GM18511 (cell line): ENCODE measurements at regions not wholly inside any gene's neighbourhood (a gene's known extent, or its start where the extent isn't known, plus 50 kb on each side); places are given as distances from the start of the nearest gene placed in this dataset.
"Not testable (repeated sequence)": the region's sequence is repeated elsewhere in the genome, so short reads cannot be mapped to it uniquely, and the experiment has no call there.

Source experiments
- ATAC-seq: cut with Tn5 transposase; IDR thresholded peaks from one replicate; pipeline ENCODE4 v1.9.1; 2021; ENCODE audit warnings: mild to moderate bottlenecking, moderate library complexity; ENCODE audit not compliant: unreplicated experiment

DNA sequence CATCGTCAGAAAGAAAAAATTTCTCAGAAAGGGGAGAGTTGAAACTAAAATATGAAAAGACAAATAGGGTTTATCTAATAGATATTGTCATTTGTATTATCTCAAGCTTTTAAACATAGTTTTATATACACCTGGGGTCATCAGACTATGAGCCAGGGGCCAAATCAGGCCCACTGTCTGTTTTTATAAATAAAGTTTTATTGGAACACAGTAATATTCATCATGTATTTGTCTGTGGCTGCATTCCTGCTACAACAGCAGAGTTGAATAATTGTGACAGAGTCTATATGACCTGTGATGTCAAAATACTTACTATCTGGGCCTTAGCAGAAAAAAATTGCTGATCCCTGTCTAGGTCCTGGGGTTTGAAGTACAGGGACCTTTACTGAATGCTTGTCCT, 120.5 kb upstream of the RUNX1 start:
- ATAC-seq, result no peak

DNA sequence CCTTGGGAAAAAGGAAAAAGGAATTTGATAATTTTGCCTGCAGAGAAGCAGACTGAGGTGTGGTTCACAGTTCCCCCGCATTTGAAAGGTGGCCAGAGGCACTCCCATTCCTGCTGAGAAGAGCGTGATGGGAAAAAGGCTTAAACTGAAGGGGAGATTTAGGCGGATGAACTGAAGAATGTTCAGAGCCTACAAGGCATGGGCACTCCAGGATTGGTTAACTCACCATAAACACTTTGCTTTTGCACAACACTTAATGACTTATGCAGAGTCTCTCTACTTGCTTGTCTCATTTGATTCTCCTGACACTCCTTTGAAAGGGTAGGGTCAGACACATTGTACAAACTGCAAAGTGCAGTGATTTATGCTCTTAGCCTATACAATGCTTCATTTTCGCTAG, 119.6 kb upstream of the RUNX1 start:
- ATAC-seq, result no peak

DNA sequence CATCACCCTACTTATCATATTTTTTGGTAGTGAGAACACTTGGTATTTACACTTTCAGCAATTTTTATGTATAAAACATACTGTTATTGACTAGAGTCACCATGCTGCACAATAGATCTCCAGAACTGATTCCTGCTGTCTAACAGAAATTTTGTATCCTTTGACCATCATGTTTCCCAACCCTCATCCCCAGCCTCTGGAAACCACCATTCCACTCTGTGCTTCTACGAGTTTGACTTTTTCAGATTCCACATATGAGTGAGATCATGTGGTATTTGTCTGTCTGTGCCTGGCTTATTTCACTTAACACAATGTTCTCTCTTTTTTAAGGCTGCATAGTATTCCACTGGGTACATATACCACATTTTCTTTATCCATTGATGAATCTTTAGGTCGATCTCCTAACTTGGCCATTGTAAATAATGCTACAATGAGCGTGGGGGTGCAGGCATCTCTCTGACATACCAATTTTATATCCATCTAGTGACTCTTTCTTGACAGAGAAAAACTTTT, 115.9 kb upstream of the RUNX1 start:
- ATAC-seq, result no peak

DNA sequence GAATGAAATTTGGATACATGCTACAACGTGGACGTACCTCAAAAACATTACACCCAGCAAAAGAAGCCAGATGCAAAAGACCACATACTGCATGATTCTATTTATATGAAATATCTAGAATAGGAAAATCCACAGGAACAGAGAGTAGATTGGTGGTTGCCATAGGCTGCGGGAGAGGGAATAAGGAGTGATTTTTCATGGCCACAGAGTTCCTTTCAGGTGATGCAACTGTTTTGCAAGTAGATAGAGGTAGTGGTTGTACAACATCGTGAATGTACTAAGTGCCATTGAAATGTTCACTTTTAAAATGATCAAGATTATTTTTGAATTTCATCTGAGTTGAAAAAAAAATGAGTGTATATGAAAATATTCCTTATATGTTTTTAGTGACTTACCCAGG, 115.3 kb upstream of the RUNX1 start:
- no peak for ATAC-seq

DNA sequence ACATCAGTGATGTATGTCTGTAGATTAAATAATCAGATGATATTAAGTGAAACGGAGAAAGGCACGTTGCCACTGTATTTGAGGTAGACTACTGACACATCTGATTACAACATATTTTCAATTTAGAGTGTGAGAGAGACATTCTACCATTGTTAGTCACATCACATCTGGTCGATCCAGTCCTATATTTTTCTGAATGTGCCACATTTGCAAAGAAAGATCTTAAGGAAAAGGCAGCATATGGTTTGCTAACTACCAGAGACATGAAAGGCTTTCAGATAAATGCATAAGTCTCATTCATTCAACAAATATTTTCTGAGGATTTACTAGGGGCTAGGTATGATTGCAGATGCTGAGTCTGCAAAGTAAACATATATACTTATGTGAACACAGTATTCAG, 114.3 kb upstream of the RUNX1 start:
- no peak for ATAC-seq

DNA sequence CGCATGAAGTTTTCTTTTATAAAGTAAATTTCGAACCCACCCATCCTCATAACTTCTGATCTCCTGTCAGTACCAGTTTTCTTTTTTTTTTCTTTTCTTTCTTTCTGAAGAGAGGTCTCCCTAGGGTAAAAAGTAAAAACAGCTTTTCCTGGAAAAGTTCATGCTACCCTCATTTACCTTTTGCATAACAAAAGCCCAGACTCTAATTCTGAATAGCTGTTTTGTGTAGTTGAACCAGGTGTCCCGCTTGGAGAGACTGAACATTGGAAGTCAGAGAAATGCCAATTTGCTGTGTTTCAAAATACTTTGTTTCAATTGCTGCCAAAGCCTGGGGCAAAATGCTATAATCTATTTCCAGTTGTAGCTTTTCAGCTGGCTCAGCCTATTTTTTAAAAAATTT, 113.7 kb upstream of the RUNX1 start:
- ATAC-seq, result no peak

DNA sequence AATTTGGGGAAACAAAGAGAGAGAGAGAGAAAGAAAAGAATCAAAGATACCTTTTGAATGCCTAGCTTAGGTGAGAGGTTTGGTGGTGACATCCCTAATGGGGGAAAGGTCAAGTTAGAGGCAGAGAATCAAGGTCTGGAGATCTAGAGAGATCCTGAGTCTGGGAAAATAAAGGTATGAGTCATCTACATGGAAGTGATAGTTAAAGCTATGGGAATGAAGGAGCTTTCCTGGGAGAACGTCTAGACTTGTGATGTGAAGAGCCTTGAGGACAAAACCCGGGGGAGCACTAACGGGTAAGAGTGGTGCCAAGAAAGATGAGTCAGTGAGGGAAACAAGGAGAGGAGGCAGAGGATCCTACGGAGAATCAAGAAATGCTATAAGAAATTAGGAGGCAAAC, 110.8 kb upstream of the RUNX1 start:
- no peak for ATAC-seq

DNA sequence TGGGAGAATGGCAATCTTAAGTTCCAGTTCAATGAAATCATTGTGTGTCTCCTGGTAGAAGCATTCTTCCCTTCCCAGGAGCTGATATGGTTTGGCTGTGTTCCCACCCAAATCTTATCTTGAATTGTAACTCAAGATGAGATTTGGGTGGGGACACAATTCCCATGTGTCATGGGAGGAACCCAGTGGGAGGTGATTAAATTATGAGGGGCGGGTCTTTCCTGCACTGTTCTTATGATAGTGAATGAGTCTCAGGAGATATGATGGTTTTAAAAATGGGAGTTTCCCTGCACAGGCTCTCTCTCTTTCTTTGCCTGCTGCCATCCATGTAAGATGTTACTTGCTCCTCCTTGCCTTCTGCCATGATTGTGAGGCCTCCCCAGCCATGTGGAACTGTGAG, 108.3 kb upstream of the RUNX1 start:
- ATAC-seq, result not testable (repeated sequence)

DNA sequence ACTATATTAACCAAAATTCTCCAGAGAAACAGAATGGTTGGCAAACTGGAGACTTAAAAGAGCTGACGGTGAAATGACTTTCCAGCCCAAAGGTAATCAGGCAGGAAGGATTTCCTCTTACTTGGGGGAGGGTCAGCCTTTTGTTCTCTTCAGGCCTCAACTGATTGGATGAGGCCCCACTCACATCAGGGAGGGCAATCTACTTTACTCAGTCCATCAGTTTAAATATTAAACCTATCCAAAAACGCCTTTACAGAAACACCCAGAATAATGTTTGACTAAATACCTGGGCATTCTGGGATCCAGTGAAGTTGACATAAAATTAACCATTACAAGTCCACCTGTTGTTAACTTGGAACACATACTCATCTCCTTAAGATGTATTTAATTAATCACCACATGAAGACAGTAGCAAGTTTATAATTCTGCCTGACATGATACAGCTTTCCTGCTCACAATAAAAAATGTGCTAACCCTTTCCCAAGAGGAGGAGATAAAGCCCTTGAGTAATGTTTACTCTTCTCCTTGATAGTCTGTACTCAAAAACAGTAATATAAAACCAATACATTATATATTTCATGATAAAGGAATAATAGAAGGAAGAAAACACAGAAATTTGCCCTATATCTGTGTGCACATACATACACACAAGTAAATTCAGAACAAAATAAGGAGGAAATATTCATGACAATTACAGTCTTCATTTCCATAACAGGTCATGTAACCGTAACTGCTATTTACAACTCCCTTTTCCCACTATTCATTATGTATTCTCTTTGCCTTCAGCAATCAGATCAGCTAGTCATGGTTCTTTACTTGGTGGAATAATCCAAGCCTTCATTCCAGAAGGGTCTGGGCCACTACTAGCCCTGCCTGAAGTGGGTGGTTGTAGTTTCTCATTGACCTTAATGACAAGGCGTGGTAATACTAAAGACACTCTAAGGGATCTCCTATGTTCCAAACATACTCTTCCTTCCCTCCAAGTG, 107.5 kb upstream of the RUNX1 start:
- no peak for ATAC-seq

DNA sequence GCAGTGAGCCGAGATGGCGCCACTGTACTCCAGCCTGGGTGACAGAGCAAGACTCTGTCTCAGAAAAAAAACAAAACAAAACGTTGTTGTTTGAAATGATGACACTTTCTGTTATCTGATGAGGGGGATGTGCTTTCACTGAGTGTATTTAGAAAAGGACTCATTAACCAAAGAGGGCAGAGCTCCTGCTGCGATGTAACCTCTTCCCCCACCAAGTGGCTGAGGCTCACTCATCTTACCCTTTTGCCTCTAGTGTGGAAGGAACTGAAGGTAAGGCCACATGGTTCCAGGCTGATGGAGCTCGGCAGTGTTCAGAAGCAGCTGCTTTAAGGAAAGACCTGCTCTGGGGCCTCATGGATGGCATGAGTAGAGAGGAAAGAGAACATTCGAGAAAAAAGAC, 105.7 kb upstream of the RUNX1 start:
- no peak for ATAC-seq

DNA sequence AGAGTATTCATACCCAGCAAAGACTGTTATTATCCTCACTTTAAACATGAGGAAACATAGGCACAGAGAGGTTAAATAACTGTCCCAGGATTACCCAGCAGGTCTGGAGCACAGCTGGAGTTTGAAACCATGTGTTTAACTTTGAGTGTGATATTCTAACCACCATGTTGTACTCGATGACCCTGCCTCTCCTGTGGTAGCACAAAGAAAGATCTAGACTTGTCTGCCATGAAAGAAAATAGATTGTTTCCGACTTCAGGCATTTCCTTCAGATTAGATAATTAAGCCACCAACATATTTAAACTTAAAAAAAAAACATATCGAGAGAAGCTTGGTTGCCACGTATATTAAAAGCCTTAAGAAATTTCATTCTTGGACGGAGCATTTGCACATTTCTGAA, 104.6 kb upstream of the RUNX1 start:
- no peak for ATAC-seq

DNA sequence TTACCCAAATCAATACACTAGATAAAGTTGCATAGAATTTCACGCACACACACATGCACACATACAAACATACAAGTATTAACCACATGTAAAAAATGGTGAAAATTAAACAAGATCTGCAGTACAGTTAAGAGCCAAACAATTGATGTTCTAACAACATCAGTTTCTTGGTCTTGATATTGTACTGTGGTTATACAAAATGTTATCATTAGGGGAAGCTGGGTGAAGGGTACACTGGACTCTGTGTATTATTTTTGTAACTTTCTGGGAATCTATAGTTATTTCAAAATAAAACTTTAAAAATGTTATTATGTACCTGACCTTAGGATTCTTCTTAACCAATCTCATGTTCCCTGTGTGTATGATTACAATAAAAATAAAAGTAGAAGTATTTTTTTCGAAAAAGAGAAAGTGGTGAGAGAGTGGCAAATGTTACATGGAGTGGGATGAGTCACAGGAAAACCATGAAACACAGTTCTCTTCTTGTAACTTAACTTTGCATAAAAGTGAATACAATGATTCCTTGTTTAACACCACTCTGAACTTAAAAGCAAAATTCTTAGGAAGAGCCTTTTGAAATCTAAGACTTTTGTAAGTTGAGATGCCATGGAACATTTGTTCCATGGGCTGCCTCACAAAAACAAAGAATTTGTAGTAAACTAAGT, 101.6 kb upstream of the RUNX1 start:
- no peak for ATAC-seq

DNA sequence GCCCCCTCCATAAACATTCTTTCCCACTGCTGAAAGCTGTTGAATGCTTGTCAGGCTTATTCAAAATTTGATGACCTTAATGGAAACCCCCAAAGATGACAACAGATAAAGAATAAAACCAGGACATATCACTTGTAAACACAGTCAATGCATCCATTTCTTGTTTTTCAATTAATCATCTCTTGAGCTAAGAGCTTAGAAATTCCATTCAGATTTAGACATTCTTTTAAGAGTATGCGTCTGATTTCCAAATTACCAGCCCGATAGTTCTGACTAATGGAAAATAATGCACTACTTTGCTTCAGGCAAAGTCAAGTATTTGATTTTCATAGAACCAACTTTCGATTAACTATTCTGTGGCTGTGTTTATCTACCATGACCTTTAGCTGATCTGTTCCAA, 100.6 kb upstream of the RUNX1 start:
- ATAC-seq, result no peak

DNA sequence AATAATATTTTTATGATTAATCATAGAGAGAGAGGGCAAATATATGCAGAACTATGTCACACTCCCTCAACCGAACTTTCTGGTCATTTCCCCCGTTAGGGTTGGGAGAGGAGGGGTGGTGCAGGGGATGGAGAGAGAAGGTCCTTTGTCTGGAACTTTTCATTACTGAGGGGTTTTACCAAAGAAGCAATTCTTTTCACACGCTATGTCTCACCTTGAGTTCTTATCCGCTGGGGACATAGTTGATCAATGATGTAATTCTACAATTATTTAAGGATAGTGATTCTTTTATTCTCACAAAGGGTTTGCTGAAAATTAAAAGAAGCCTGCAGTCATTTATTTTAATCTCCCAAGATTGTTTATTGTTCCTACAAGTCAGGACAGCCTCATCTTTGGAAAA, 98.3 kb upstream of the RUNX1 start:
- no peak for ATAC-seq

DNA sequence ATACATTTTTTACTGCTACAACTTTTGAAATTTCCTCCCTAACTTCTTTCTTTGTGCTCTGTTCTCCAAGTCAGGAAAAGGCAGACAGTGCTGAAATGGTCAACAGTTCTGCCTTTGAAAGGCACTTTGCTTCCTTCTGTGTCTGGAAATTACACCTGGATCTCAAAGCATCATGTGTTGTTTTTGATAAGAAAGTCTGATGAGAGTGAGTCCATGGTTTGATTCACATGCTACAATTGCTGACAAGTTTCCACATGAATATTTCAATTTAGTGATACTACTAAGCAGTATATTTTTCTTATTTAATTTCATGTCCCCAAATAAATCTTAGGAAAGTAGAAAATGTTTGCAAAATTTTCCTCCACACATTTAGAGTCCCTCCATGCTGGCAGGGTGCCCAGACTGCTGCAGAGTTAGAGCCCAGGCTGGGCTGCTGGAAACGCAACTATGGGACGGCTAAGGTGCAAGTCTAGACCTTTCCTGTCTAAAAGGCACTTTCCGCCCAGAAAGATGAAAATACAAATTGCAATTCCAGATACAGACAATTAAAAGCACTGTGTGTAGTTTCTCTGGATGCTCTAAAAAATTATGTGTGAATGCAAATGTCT, 96.6 kb upstream of the RUNX1 start:
- ATAC-seq, result no peak

DNA sequence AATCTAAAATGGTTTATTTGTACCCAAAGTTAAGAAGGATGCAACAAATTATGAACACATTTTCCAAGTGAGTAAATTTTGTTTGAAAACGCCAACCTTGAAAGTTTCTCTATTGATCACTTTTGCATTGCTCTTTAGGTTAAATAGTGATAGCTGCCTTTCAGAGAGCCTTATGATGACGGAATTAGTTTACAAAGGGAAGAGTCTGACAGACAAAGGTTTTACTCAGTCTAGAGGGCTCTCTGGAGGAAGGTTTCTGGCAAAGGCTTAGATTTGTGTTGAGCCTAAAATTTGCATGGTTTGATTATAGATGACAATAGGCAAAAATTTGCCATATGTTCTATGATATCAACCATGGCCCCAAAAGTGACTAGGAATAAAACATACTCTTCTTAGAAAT, 95.9 kb upstream of the RUNX1 start:
- no peak for ATAC-seq

DNA sequence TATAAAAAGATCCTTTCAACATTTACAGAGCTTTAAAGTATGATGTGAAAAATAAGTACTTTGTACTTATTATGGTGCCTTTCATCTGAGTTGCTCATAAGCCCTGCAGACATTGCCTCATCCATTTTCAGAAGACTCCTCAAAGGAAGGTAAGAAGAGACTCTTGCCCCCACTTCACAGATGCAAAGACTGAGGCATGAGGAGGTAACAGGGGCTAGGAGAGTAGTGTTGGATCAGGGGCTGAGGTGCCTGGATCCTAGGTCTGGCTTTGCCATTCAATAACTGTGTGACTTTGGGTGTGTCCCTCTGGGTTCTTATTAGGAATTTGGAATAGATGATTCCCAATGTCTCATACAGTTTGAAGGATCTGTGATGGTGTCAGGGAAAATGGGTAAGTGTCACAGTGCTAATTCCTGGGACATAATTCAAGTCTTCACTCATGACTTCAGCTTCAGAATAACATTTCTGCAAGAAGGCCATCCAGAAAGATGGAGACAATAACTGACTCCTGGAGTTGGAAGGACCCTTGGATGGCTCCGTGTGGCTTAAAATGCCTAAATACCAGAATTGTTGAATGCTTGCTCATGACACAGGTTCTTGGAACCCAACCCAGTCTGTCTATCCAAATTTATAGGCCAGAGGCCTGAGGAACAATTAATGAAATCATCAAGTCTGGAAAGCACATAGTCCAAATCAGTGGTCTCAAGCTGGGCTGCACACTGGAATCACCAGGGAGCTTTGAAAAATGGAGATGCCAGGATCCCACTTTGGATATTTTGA, 93.1 kb upstream of the RUNX1 start:
- no peak for ATAC-seq

DNA sequence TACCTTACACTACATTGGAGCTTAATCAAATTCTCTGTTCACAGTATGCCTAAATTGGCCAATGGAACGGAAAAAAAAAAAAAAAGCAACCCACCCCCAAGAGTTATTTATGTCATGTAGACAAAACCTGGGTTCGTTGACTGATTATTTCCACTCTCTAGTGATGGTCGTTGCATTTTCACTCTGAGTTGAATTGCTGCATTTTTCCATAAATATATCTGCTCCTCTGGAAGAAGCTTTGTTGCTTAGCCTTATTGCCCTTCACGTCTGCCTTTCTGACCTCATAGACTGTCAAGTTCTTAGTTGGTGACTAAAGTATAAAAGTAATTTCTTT, 90.2 kb upstream of the RUNX1 start:
- ATAC-seq, result no peak

DNA sequence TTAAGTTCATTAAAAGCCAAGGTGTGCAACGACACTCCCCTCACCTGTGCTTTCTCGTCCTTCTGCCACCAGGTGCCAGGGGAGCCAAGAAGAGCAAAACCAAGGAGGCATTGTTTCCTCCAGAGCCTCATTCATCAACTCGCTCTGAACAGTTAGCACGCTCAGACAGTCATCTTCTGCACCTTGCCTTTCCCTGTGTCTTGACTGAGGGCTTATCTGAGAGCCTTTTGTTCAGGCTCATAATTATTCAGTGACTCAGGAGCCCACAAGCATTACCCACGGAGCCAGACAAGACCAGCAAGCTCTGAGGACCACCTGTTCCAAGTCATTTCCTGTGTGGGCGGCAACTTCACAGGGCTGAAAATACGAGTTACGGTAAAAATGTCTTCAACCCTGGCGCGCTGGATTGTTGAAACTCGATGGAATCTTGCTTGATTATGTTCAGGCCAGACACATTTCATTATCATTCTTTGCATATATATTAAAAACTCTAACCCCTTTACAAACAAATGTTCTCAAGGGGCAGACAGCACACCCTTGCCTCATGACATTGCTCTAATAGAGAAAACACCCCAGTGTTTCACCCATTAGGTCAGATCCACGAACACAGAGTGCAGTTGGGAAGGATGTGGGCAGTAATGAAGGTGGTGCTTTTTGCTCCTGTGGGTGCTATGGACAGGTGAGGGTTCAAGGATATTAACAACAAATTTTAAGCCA, 89.7 kb upstream of the RUNX1 start:
- no peak for ATAC-seq

DNA sequence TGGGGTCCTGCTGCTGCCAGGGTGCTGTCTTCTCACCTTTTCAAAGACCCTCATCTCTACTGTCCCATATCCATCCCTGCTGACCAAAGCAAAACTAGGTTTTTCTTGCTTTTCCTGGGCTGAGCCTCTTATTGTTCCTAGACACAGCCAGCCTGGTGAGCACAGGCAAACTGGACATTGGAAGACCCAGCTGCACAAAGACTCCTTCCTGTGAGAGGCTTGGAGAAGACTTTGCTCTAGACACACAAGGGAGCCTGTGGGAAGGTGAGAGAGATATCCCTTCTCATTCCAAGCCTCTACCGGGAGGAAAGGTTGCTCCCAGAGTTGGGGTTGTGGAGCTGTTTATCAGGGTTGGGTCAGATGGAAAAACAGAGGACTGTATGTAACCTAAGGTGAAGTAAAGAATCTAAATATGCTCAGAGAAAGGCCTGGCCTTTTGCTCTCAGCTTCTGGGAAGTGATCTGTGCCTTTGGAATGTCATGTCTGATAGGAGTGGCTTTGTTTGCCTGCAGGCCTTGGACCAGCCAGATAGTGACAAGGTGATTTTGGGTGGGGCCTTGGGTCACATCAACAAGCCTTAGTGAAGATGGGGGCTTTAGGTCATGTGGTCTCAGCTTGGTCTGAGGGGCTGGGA, 87.6 kb upstream of the RUNX1 start:
- ATAC-seq, result no peak
